ENCODE measurements at regions not wholly inside any gene's neighbourhood (a gene's known extent, or its start where the extent isn't known, plus 50 kb on each side); places are given as distances from the start of the nearest gene placed in this dataset.

GRCh38 chr2:56107502-56108220 lies 76.1 kb upstream of the CCDC85A start:
- Histone ChIP-seq H3K27ac (no peak overlapping the region), H3K4me3 (no peak overlapping the region), H3K4me1 (ENCODE audit: low read depth) (no peaks in the 10 kb centered on the region), H3K9me3 (ENCODE audit: low read depth) (no peaks in the 10 kb centered on the region), H3K27me3 (no peaks in the 10 kb centered on the region), H3K36me3 (no peaks in the 10 kb centered on the region)
- no peak for TF ChIP-seq CTCF (IDR thresholded peaks at IDR 0.05; ENCODE audit: low read depth, low read length)
- no peak for DNase-seq (ENCODE audit: low read depth in 1 of 2, low spot score in 1 of 2)

DNA sequence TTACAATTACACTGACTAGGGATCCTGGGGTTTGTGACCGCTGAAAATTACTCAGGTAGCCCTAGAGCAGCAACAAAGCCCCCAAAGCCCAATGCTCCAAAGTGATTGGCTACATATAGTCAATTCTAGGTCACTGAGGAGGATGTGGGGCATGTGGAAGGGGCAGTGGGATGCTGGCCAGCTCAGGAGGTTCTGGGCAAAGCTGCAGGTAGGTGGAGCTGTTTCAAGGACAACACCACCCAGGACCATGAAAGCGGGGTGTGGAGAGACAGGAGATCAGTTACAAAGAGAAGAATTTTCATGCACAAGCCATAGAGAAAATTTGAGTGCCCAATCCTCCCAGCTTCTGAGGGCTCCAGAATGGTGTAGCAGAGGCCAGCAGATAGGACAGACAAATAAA lies 75.0 kb upstream of the CCDC85A start:
- Histone ChIP-seq H3K27me3 (no peaks in the 10 kb centered on the region), H3K4me3 (no peak overlapping the region), H3K27ac (no peak overlapping the region), H3K9me3 (ENCODE audit: low read depth) (no peaks in the 10 kb centered on the region), H3K4me1 (ENCODE audit: low read depth) (no peaks in the 10 kb centered on the region), H3K36me3 (no peaks in the 10 kb centered on the region)
- no peak for DNase-seq (ENCODE audit: low read depth in 1 of 2, low spot score in 1 of 2)
- no peak for TF ChIP-seq CTCF (IDR thresholded peaks at IDR 0.05; ENCODE audit: low read depth, low read length)

DNA sequence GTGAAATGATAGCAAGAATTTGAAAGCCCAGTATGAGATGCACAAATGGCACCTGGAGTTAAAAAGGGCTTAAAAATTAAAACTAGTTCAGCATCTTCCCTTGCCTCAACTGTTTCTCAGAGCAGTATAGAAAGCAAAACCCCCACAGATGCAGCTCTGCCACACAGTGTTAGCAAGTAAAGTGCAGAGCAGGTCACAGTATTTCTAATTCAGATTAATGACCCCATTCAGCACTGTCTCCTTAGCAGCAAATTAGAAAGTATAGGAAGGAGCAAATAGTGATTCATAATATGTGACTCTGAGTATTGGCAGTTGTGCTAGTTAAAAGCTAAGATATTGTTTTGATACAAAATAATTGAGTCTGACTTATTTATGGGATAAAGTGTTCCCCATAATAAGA lies 73.8 kb upstream of the CCDC85A start:
- Histone ChIP-seq H3K36me3 (no peaks in the 10 kb centered on the region), H3K27ac (no peak overlapping the region), H3K9me3 (ENCODE audit: low read depth) (no peaks in the 10 kb centered on the region), H3K4me1 (ENCODE audit: low read depth) (no peaks in the 10 kb centered on the region), H3K27me3 (no peaks in the 10 kb centered on the region), H3K4me3 (no peak overlapping the region)
- DNase-seq (ENCODE audit: low read depth in 1 of 2, low spot score in 1 of 2) = no peak
- no peak for TF ChIP-seq CTCF (IDR thresholded peaks at IDR 0.05; ENCODE audit: low read depth, low read length)

DNA sequence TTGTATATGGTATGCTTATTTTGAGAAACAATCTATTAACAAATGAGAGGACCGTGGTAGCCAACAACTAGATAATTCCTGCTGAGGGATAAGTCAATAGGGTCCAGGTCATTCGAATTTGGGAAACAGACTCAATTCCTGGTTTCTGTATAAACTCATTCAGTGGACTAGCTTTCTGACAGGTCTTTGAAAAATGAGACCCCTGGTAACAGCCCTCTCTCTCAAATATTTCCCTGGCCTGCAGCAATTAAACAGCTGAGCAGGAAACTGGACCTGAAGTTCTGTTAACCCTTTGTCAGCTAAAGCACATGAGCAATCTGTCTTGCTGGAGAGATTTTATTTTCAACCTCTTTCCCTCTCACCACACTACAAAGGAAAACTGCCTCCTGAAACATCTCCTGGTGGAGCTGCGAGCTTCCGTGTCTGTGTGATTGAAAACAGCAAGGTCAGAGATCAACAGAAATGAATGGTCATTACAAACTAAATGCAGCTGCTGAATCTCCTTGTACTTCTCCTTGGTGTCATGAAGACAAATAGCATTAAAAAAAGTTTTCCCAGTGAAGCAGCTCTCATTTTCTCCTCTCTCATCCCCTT lies 70.3 kb upstream of the CCDC85A start:
- no peaks in the 10 kb centered on the region for H3K36me3 ChIP-seq
- H3K4me1 ChIP-seq (ENCODE audit: low read depth) = no peaks in the 10 kb centered on the region
- TF ChIP-seq CTCF (IDR thresholded peaks at IDR 0.05; ENCODE audit: low read depth, low read length) = no peak
- DNase-seq (ENCODE audit: low read depth in 1 of 2, low spot score in 1 of 2) = no peak
- H3K27ac ChIP-seq = no peak overlapping the region
- no peaks in the 10 kb centered on the region for H3K27me3 ChIP-seq
- H3K9me3 ChIP-seq (ENCODE audit: low read depth) = no peaks in the 10 kb centered on the region
- no peak overlapping the region for H3K4me3 ChIP-seq

GRCh38 chr2:56117764-56118163 lies 66.0 kb upstream of the CCDC85A start:
- no peak for DNase-seq (ENCODE audit: low read depth in 1 of 2, low spot score in 1 of 2)
- Histone ChIP-seq H3K4me3 (no peak overlapping the region), H3K27ac (no peak overlapping the region), H3K4me1 (ENCODE audit: low read depth) (no peaks in the 10 kb centered on the region), H3K9me3 (ENCODE audit: low read depth) (no peaks in the 10 kb centered on the region), H3K27me3 (no peaks in the 10 kb centered on the region), H3K36me3 (no peaks in the 10 kb centered on the region)
- TF ChIP-seq CTCF (IDR thresholded peaks at IDR 0.05; ENCODE audit: low read depth, low read length) = no peak

Measured in cardiac muscle cell (in vitro differentiated cells and primary cell).